B cell (primary cell): ENCODE measurements at regions not wholly inside any gene's neighbourhood (a gene's known extent, or its start where the extent isn't known, plus 50 kb on each side); places are given as distances from the start of the nearest gene placed in this dataset.

Source experiments
- CTCF ChIP-seq: fragments of 200-600 bp; IDR thresholded peaks from one replicate; pipeline ENCODE4 v1.8.0; 2022; ENCODE audit warnings: antibody characterized with exemption, mild to moderate bottlenecking
- EZH2 ChIP-seq: IDR thresholded peaks from 2 replicates; pipeline ENCODE4 v1.6.1; 2012; ENCODE audit warnings: borderline replicate concordance, low read depth, mild to moderate bottlenecking, moderate library complexity, low read length; ENCODE audit not compliant: insufficient read depth, poor library complexity, severe bottlenecking

- TF ChIP-seq EZH2 (no peak), CTCF (no peak)
Measured at GRCh38 chr4:71287305-71287704, 51.5 kb upstream of the SLC4A4 start.
